ENCODE measurements at regions not wholly inside any gene's neighbourhood (a gene's known extent, or its start where the extent isn't known, plus 50 kb on each side); places are given as distances from the start of the nearest gene placed in this dataset.

DNA sequence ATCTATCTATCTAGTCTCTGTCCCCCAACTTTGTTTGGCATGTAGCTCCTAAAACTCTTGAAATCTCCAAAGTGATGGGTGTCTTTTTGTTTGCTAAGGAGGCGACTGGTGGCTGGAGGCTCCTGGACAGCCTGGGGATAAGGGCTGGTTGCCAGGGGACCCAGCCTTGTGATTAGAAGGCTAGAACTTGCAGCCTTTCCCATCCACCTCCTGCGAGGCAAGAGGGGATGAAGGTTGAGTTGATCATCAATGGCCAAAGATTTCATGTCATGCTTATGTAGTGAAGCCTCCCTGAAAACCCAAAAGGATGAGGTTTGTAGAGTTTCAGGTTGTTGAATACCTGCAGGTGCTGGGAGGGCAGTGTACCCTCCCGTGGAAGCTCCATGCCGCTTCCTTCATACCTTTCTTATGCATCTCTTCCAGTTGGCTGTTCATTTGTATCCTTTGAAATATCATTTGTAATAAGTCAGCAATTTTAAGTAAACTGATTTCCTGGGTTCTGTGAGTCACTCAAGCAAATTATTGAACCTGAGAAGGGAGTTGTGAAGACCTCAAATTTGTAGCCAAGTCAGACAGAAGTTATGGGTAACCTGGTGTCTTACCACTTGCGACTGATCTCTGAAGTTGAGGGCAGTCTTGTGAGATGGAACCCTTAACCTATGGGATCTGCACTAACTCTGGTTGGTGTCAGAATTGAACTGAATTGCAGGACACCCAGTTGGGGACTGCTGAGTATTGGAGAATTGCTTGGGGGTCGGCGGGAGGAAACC, 202.4 kb downstream of the SEC14L1 start:
- no peak for TF ChIP-seq CTCF (conservative IDR thresholded peaks at IDR 0.05 in 1 of 2, IDR thresholded peaks at IDR 0.05 in 1 of 2; ENCODE audit: low read depth in 1 of 2, low read length in 2 of 2)
- no peak for TF ChIP-seq EZH2 (IDR thresholded peaks at IDR 0.05; ENCODE audit: low read length, missing control alignments)
